H1 (cell line): ENCODE measurements at regions not wholly inside any gene's neighbourhood (a gene's known extent, or its start where the extent isn't known, plus 50 kb on each side); places are given as distances from the start of the nearest gene placed in this dataset.

Experiments used
- CTCF ChIA-PET: fragments of 300-600 bp; sonication (Branson Sonifier 250); formaldehyde crosslinking; loops from one replicate; lab custom pipeline; 2021; ENCODE audit not compliant: partially characterized antibody; lab: Charles Lee
- POLR2A ChIA-PET: fragments of 300-600 bp; sonication (Branson Sonifier 250); formaldehyde crosslinking; loops from one replicate; lab custom pipeline; 2021; ENCODE audit warnings: inconsistent platforms; ENCODE audit not compliant: partially characterized antibody; lab: Charles Lee
- DNase-seq, 2 experiments: peaks; one replicate each; pipeline versions ENCODE4 v3.0.0 to v3.0.0-alpha.2; 2010 to 2022; ENCODE audit warnings: low spot score in 2 of 2, low read depth in 1 of 2, mixed read lengths in 1 of 2
- FAIRE-seq: peaks from 2 replicates; lab custom pipeline; 2011; peaks lifted over from hg19 to GRCh38; lab: Jason Lieb, UNC
- H2AFZ ChIP-seq: 2 replicates; pipeline ENCODE4 v1.8.1; 2012; ENCODE audit warnings: low read length, inconsistent platforms
- H2AK5ac ChIP-seq: 2 replicates; pipeline ENCODE4 v1.6.1; 2013; ENCODE audit warnings: low read depth, low read length
- H2BK120ac ChIP-seq: replicated peaks from 2 replicates; pipeline ENCODE3; 2013; ENCODE audit warnings: low read depth, low read length, inconsistent platforms
- H2BK12ac ChIP-seq: 2 replicates; pipeline ENCODE4 v1.6.1; 2013; ENCODE audit warnings: low read depth, low read length
- H2BK15ac ChIP-seq: 2 replicates; pipeline ENCODE4 v1.6.1; 2013; ENCODE audit warnings: low read length
- H2BK20ac ChIP-seq: 2 replicates; pipeline ENCODE4 v1.6.1; 2013; ENCODE audit warnings: low read length
- H2BK5ac ChIP-seq: 2 replicates; pipeline ENCODE4 v1.6.1; 2013; ENCODE audit warnings: low read depth, low read length
- H3K14ac ChIP-seq: 2 replicates; pipeline ENCODE4 v1.6.1; 2013; ENCODE audit warnings: inconsistent platforms; ENCODE audit not compliant: insufficient read length
- H3K18ac ChIP-seq: 2 replicates; pipeline ENCODE4 v1.6.1; 2013; ENCODE audit warnings: low read length; ENCODE audit errors: extremely low read depth
- H3K23ac ChIP-seq: 2 replicates; pipeline ENCODE4 v1.6.1; 2013; ENCODE audit warnings: inconsistent platforms; ENCODE audit not compliant: insufficient read length
- H3K23me2 ChIP-seq: 2 replicates; pipeline ENCODE4 v1.6.1; 2013; ENCODE audit warnings: low read depth, low read length
- H3K27ac ChIP-seq: 2 replicates; pipeline ENCODE4 v1.6.1; 2011; ENCODE audit warnings: low read depth, low read length, inconsistent platforms
- H3K27me3 ChIP-seq, 4 experiments: replicated peaks in 1 of 4; 1 replicate in 1 of 4; 2 replicates in 3 of 4; pipeline versions ENCODE4 v1.6.1 to v1.8.1; 2011 to 2013; ENCODE audit warnings: low read length in 3 of 4, mild to moderate bottlenecking in 3 of 4, inconsistent platforms in 2 of 4, mixed read lengths in 2 of 4, moderate library complexity in 1 of 4; ENCODE audit not compliant: control insufficient read depth in 3 of 4, insufficient read depth in 3 of 4; ENCODE audit errors: extremely low read depth in 1 of 4
- H3K36me3 ChIP-seq, 4 experiments: 2 replicates each; pipeline versions ENCODE4 v1.6.1 to v1.8.1; 2011 to 2013; ENCODE audit warnings: mild to moderate bottlenecking in 4 of 4, low read length in 3 of 4, moderate library complexity in 2 of 4, control low read depth in 1 of 4, inconsistent platforms in 1 of 4; ENCODE audit not compliant: insufficient read depth in 4 of 4, control insufficient read depth in 2 of 4
- H3K4ac ChIP-seq: replicated peaks from 2 replicates; pipeline ENCODE3; 2013; ENCODE audit warnings: low read length, low read depth, mixed read lengths, inconsistent platforms; ENCODE audit not compliant: insufficient read length
- H3K4me1 ChIP-seq, 4 experiments: replicated peaks in 1 of 4; 1 replicate in 1 of 4; 2 replicates in 3 of 4; pipeline versions ENCODE4 v1.6.1 to v1.8.1; 2011 to 2013; ENCODE audit warnings: low read length in 3 of 4, inconsistent platforms in 2 of 4, mixed read lengths in 1 of 4; ENCODE audit not compliant: insufficient read depth in 4 of 4, control insufficient read depth in 3 of 4
- H3K4me2 ChIP-seq, 2 experiments: 2 replicates each; pipeline versions ENCODE4 v1.6.1 to v1.8.1; 2011 to 2013; ENCODE audit warnings: low read depth in 2 of 2, low read length in 2 of 2, control low read depth in 1 of 2, inconsistent platforms in 1 of 2, mild to moderate bottlenecking in 1 of 2; ENCODE audit not compliant: insufficient read depth in 1 of 2
- H3K4me3 ChIP-seq, 4 experiments: fragments of 200-600, 300-600 bp in 1 of 4; sonication (generic), shearing (Covaris generic), sonication (Bioruptor Twin) in 1 of 4; 2 replicates each; pipeline versions ENCODE4 v1.5.1 to v1.8.1; 2011 to 2016; ENCODE audit warnings: low read length in 4 of 4, low read depth in 3 of 4, control low read depth in 2 of 4, inconsistent platforms in 2 of 4, mild to moderate bottlenecking in 2 of 4, mixed read lengths in 1 of 4, moderate library complexity in 1 of 4; ENCODE audit not compliant: insufficient read depth in 2 of 4; ENCODE audit errors: extremely low read depth in 1 of 4
- H3K56ac ChIP-seq: replicated peaks from 2 replicates; pipeline ENCODE3; 2013; ENCODE audit warnings: low read depth, mild to moderate bottlenecking, mixed read lengths, low read length, inconsistent platforms; ENCODE audit not compliant: insufficient read length
- H3K79me1 ChIP-seq: 2 replicates; pipeline ENCODE4 v1.6.1; 2013; ENCODE audit warnings: low read depth, low read length, control low read depth
- H3K79me2 ChIP-seq, 2 experiments: 2 replicates each; pipeline versions ENCODE4 v1.6.1 to v1.8.1; 2012 to 2013; ENCODE audit warnings: low read length in 2 of 2, mild to moderate bottlenecking in 2 of 2, inconsistent platforms in 1 of 2; ENCODE audit not compliant: insufficient read depth in 2 of 2, control insufficient read depth in 1 of 2
- H3K9ac ChIP-seq, 4 experiments: replicated peaks in 1 of 4; 1 replicate in 1 of 4; 2 replicates in 3 of 4; pipeline versions ENCODE4 v1.6.1 to v1.8.1; 2011 to 2013; ENCODE audit warnings: low read depth in 3 of 4, low read length in 3 of 4, control low read depth in 2 of 4, mild to moderate bottlenecking in 2 of 4, moderate library complexity in 2 of 4, inconsistent platforms in 1 of 4; ENCODE audit errors: extremely low read depth in 1 of 4
- H3K9me3 ChIP-seq, 2 experiments: 2 replicates each; pipeline versions ENCODE4 v1.6.1 to v1.8.1; 2012 to 2013; ENCODE audit warnings: mild to moderate bottlenecking in 2 of 2, moderate library complexity in 2 of 2, control low read depth in 1 of 2, inconsistent platforms in 1 of 2, low read depth in 1 of 2, low read length in 1 of 2, mixed read lengths in 1 of 2; ENCODE audit not compliant: insufficient read depth in 2 of 2
- H4K20me1 ChIP-seq, 2 experiments: replicated peaks in 1 of 2; 2 replicates each; pipeline versions ENCODE3 to v1.8.1; 2011 to 2013; ENCODE audit warnings: inconsistent platforms in 2 of 2, low read length in 2 of 2, mild to moderate bottlenecking in 1 of 2; ENCODE audit not compliant: insufficient read depth in 2 of 2, control insufficient read depth in 1 of 2
- H4K5ac ChIP-seq: 2 replicates; pipeline ENCODE4 v1.6.1; 2013; ENCODE audit warnings: low read length, low read depth, mixed read lengths, inconsistent platforms; ENCODE audit not compliant: insufficient read length
- H4K8ac ChIP-seq: 2 replicates; pipeline ENCODE4 v1.8.0; 2013; ENCODE audit warnings: mild to moderate bottlenecking, moderate library complexity, low read length, inconsistent platforms; ENCODE audit not compliant: insufficient read depth; ENCODE audit errors: extremely low read depth
- H4K91ac ChIP-seq: replicated peaks from 2 replicates; pipeline ENCODE3; 2013; ENCODE audit warnings: low read length, mixed read lengths, inconsistent platforms; ENCODE audit not compliant: insufficient read length
- EGR1 ChIP-seq: IDR thresholded peaks from 2 replicates; pipeline ENCODE4 v1.6.1; 2011; ENCODE audit warnings: low read depth, low read length, borderline replicate concordance
- KDM1A ChIP-seq: fragments of 200-600, 300-600 bp; sonication (generic); IDR thresholded peaks from 2 replicates; pipeline ENCODE4 v1.7.1; 2016; ENCODE audit warnings: mild to moderate bottlenecking, low read length, borderline replicate concordance
- NANOG ChIP-seq: IDR thresholded peaks from 2 replicates; pipeline ENCODE4 v1.6.1; 2011; ENCODE audit warnings: low read length, low read depth, mild to moderate bottlenecking, inconsistent platforms; ENCODE audit not compliant: insufficient read depth, poor library complexity, severe bottlenecking
- RBBP5 ChIP-seq: IDR thresholded peaks from 2 replicates; pipeline ENCODE4 v1.7.1; 2012; ENCODE audit warnings: low read depth, mild to moderate bottlenecking, inconsistent platforms, low read length, moderate library complexity, borderline replicate concordance
- RXRA ChIP-seq: IDR thresholded peaks from 2 replicates; pipeline ENCODE4 v1.6.1; 2011; ENCODE audit warnings: low read depth, mild to moderate bottlenecking, low read length, moderate library complexity; ENCODE audit not compliant: insufficient read depth
- SIX5 ChIP-seq: IDR thresholded peaks from 2 replicates; pipeline ENCODE4 v1.6.1; 2011; ENCODE audit warnings: mild to moderate bottlenecking, low read depth, low read length
- TAF7 ChIP-seq: optimal IDR thresholded peaks from 2 replicates; pipeline ENCODE3; 2011; ENCODE audit warnings: low read depth, mild to moderate bottlenecking, inconsistent platforms, low read length, moderate library complexity, borderline replicate concordance
- WGBS, 2 experiments: shearing (Covaris generic) in 1 of 2; methylation state at CpG; one replicate each; pipeline versions ENCODE4 v1.1.6 to v1.1.7; 2013 to 2015; ENCODE audit warnings: low lambda C conversion rate in 2 of 2, mixed read lengths in 2 of 2, inconsistent platforms in 1 of 2, low coverage in 1 of 2, missing lambda C conversion rate in 1 of 2; ENCODE audit not compliant: insufficient replicate concordance in 2 of 2, insufficient coverage in 1 of 2, insufficient read length in 1 of 2; ENCODE audit errors: extremely low coverage in 1 of 2, missing lambda C conversion rate in 1 of 2; 5-methylcytosine and 5-hydroxymethylcytosine counted together

DNA sequence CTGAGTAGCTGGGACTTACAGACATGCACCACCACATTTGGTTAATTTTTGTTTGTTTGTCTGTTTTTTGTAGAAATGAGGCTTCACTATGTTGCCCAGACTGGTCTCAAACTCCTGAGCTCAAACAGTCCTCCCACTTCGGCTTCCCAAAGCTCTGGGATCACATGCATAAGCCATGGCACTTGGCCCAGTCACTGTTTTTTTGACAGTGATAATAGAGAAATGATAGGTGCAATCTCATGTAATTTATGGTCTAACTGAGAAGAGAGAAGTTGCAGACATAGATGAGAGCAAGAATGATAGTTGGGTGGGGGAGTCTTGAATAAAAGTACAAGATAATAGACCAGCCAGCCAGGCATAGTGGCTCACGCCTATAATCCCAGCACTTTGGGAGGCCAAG lies 89.7 kb upstream of the TNRC6A start:
- Histone ChIP-seq H3K18ac (no peak overlapping the region), H2AFZ (no peak overlapping the region), H3K79me1 (no peaks in the 10 kb centered on the region), H4K8ac (no peak overlapping the region), H3K79me2 (no peaks in the 10 kb centered on the region), H3K4ac (no peak overlapping the region), H4K20me1 (no peaks in the 10 kb centered on the region), H3K9me3 (no peaks in the 10 kb centered on the region)
- 84% methylated on average over 2 of the region's 2 CpGs; no CpG with 5 or more reads in 1 of the 2 experiments for WGBS, 2 experiments
- no peak for TF ChIP-seq KDM1A
- TF ChIP-seq RXRA: no peak
- TF ChIP-seq SIX5: no peak
- TF ChIP-seq EGR1: no peak
- TF ChIP-seq NANOG: no peak
- TF ChIP-seq RBBP5: no peak
- no peak for TF ChIP-seq TAF7
- TF ChIP-seq, all 59 proteins: peak for 0
- Histone ChIP-seq H4K5ac (no peak overlapping the region), H2BK15ac (no peak overlapping the region), H2BK120ac (no peak overlapping the region), H3K14ac (no peak overlapping the region), H3K4me3 (no peak overlapping the region), H3K4me2 (no peak overlapping the region), H2BK20ac (no peak overlapping the region), H3K23ac (no peak overlapping the region), H4K91ac (no peak overlapping the region), H3K27me3 (no peaks in the 10 kb centered on the region), H2AK5ac (no peak overlapping the region), H3K36me3 (no peaks in the 10 kb centered on the region), H3K9ac (no peak overlapping the region), H3K27ac (no peak overlapping the region), H3K4me1 (no peaks in the 10 kb centered on the region), H3K23me2 (no peaks in the 10 kb centered on the region), H2BK12ac (no peak overlapping the region), H2BK5ac (no peak overlapping the region), H3K56ac (no peak overlapping the region)
- POLR2A ChIA-PET: no interaction called here
- DNase-seq (no peak), FAIRE-seq (no peak)
- CTCF ChIA-PET: interaction anchor here (0.9 kb wide), 1 partner anchor 48 kb away, joined by 3 read pairs; no protein-coding TSS in a partner anchor
